GM12878 (cell line): ENCODE measurements at regions not wholly inside any gene's neighbourhood (a gene's known extent, or its start where the extent isn't known, plus 50 kb on each side); places are given as distances from the start of the nearest gene placed in this dataset.

ENCODE experiments used
- ATAC-seq: fragments of 200-7000 bp; cut with Tn5 transposase; 3 replicates; pipeline ENCODE4 v1.9.1; 2020; ENCODE audit warnings: mild to moderate bottlenecking, moderate library complexity
- BruUV-seq: library from RNA; stranded (reverse); fragments of 400-500 nt; replicated peaks from 2 replicates; lab custom pipeline; 2021; lab: Mats Ljungman, UMichigan
- CTCF ChIA-PET: fragments of 300-600 bp; sonication (Branson Sonifier 250); formaldehyde crosslinking; extraction: SDS; loops from one replicate; lab custom pipeline; 2021; ENCODE audit warnings: inconsistent platforms; lab: Yijun Ruan, JAX
- POLR2A ChIA-PET: fragments of 350-600 bp; formaldehyde crosslinking; extraction: SDS; loops from one replicate; lab custom pipeline; 2021; ENCODE audit warnings: inconsistent platforms; lab: Charles Lee
- RAD21 ChIA-PET: fragments of 300-600 bp; sonication (Branson Sonifier 250); formaldehyde crosslinking; loops from one replicate; lab custom pipeline; 2023; ENCODE audit warnings: antibody characterized with exemption; ENCODE audit not compliant: unreplicated experiment; lab: Charles Lee
- SMC1A ChIA-PET: fragments of 300-600 bp; sonication (Branson Sonifier 250); formaldehyde crosslinking; loops from one replicate; lab custom pipeline; 2023; ENCODE audit not compliant: unreplicated experiment, uncharacterized antibody; lab: Charles Lee
- DNase-seq: peaks from one replicate; pipeline ENCODE4 v3.0.0-alpha.2; 2011; ENCODE audit warnings: low read depth, low spot score
- FAIRE-seq: peaks from 3 replicates; lab custom pipeline; 2011; peaks lifted over from hg19 to GRCh38; lab: Jason Lieb, UNC
- H2AFZ ChIP-seq: 2 replicates; pipeline ENCODE4 v1.6.0; 2011; ENCODE audit warnings: low read depth, low read length, control low read depth; ENCODE audit not compliant: control insufficient read depth
- H3K27ac ChIP-seq: 2 replicates; pipeline ENCODE4 v1.5.1; 2011; ENCODE audit warnings: control low read depth; ENCODE audit not compliant: control insufficient read depth, insufficient read depth
- H3K27me3 ChIP-seq, 2 experiments: replicated peaks in 1 of 2; 2 replicates each; pipeline versions ENCODE4 v1.6.0 to v1.6.1; 2011; ENCODE audit warnings: low read length in 1 of 2; ENCODE audit not compliant: control insufficient read depth in 2 of 2, insufficient read depth in 2 of 2
- H3K36me3 ChIP-seq, 2 experiments: 2 replicates each; pipeline ENCODE4 v1.5.1; 2011; ENCODE audit warnings: low read length in 1 of 2; ENCODE audit not compliant: control insufficient read depth in 2 of 2, insufficient read depth in 2 of 2
- H3K4me1 ChIP-seq: 2 replicates; pipeline ENCODE4 v1.6.1; 2011; ENCODE audit warnings: mild to moderate bottlenecking, low read length, moderate library complexity, mixed read lengths; ENCODE audit not compliant: control insufficient read depth, insufficient read depth
- H3K4me2 ChIP-seq: 2 replicates; pipeline ENCODE4 v1.6.0; 2011; ENCODE audit warnings: control low read depth; ENCODE audit not compliant: control insufficient read depth, insufficient read depth
- H3K4me3 ChIP-seq: fragments of 200-600 bp; sonication (generic); 2 replicates; pipeline ENCODE4 v1.5.1; 2016
- H3K79me2 ChIP-seq: 2 replicates; pipeline ENCODE4 v1.6.0; 2011; ENCODE audit warnings: low read length; ENCODE audit not compliant: control insufficient read depth, insufficient read depth
- H3K9ac ChIP-seq: 2 replicates; pipeline ENCODE4 v1.8.0; 2011; ENCODE audit warnings: low read length, control low read depth, mixed read lengths; ENCODE audit not compliant: control insufficient read depth, insufficient read depth
- H3K9me3 ChIP-seq: replicated peaks from 3 replicates; pipeline ENCODE4 v1.5.1; 2011; ENCODE audit warnings: mild to moderate bottlenecking, low read length; ENCODE audit not compliant: control insufficient read depth, insufficient read depth
- H4K20me1 ChIP-seq: 2 replicates; pipeline ENCODE4 v1.6.0; 2011; ENCODE audit not compliant: control insufficient read depth, insufficient read depth
- HCFC1 ChIP-seq: fragments of 150-350 bp; IDR thresholded peaks from 2 replicates; pipeline ENCODE4 v1.6.1; 2014; ENCODE audit warnings: low read length
- POLR2AphosphoS5 ChIP-seq: IDR thresholded peaks from 2 replicates; pipeline ENCODE4 v1.6.1; 2011; ENCODE audit warnings: mild to moderate bottlenecking, low read length, inconsistent platforms
- SMAD1 ChIP-seq: fragments of 450-650 bp; IDR thresholded peaks from 2 replicates; pipeline ENCODE4 v1.6.1; 2018; ENCODE audit warnings: mild to moderate bottlenecking, low read depth; ENCODE audit not compliant: partially characterized antibody
- WGBS: methylation state at CpG from one replicate; pipeline ENCODE4 v1.1.6; 2016; ENCODE audit warnings: low lambda C conversion rate; ENCODE audit not compliant: insufficient replicate concordance, insufficient coverage; ENCODE audit errors: missing lambda C conversion rate; 5-methylcytosine and 5-hydroxymethylcytosine counted together
- in situ Hi-C: fragments of 300-500 bp; cut with MboI; formaldehyde crosslinking; loops from 9 replicates; pipeline ENCODE4 v1.14.3; 2018; ENCODE audit warnings: mixed read lengths
- intact Hi-C: fragments of 100-400 bp; cut with micrococcal nuclease; formaldehyde crosslinking; loops from one replicate; pipeline ENCODE4 v1.14.2; 2022; ENCODE audit not compliant: unreplicated experiment
- TF ChIP-seq, protein P1 (sequence below): fragments of 450-650 bp; IDR thresholded peaks from 2 replicates; pipeline ENCODE4 v1.6.1; 2018; ENCODE audit warnings: mild to moderate bottlenecking, low read depth, moderate library complexity; ENCODE audit not compliant: partially characterized antibody

DNA sequence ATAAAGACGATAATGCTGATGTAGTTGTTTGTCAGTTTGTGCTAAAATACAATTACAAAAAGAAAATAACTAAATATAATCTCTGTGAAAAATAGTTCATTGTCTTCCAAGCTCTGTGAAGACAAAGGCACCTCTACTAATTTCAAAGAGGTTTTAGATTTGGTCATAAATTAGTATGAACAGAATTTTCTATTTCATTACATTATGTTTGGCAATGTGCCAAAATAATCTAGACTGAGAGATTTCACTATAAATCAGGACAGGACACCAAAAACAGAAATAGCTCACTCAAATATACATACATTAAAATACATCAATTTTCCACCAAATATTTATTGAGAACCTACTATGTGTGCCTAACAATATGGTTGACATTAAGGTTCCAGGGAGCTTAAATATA is 264.9 kb upstream of the CCDC54 start:
- DNase-seq = no peak
- H3K4me2 ChIP-seq = no peak overlapping the region
- intact Hi-C loops = no loop called here
- no peaks in the 10 kb centered on the region for H3K27me3 ChIP-seq
- no peaks in the 10 kb centered on the region for H3K79me2 ChIP-seq
- POLR2A ChIA-PET = no interaction called here
- FAIRE-seq = no peak
- H3K27ac ChIP-seq = no peak overlapping the region
- no peak overlapping the region for H2AFZ ChIP-seq
- BruUV-seq = no TSS peak
- WGBS = 0% methylated on average over 1 of the region's 1 CpG
- H3K4me1 ChIP-seq = no peaks in the 10 kb centered on the region
- no peaks in the 10 kb centered on the region for H4K20me1 ChIP-seq
- SMC1A ChIA-PET = no interaction called here
- in situ Hi-C loops = no loop called here
- CTCF ChIA-PET = interaction anchor here (0.7 kb wide), 1 partner anchor 161 kb away, joined by 3 read pairs; no protein-coding TSS in a partner anchor
- H3K36me3 ChIP-seq = no peaks in the 10 kb centered on the region
- RAD21 ChIA-PET = no interaction called here
- no peak overlapping the region for H3K4me3 ChIP-seq
- TF ChIP-seq POLR2AphosphoS5 (no peak), SMAD1 (peak; percentile 61)
- TF ChIP-seq, protein P1, sequence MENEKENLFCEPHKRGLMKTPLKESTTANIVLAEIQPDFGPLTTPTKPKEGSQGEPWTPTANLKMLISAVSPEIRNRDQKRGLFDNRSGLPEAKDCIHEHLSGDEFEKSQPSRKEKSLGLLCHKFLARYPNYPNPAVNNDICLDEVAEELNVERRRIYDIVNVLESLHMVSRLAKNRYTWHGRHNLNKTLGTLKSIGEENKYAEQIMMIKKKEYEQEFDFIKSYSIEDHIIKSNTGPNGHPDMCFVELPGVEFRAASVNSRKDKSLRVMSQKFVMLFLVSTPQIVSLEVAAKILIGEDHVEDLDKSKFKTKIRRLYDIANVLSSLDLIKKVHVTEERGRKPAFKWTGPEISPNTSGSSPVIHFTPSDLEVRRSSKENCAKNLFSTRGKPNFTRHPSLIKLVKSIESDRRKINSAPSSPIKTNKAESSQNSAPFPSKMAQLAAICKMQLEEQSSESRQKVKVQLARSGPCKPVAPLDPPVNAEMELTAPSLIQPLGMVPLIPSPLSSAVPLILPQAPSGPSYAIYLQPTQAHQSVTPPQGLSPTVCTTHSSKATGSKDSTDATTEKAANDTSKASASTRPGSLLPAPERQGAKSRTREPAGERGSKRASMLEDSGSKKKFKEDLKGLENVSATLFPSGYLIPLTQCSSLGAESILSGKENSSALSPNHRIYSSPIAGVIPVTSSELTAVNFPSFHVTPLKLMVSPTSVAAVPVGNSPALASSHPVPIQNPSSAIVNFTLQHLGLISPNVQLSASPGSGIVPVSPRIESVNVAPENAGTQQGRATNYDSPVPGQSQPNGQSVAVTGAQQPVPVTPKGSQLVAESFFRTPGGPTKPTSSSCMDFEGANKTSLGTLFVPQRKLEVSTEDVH = no peak
- TF ChIP-seq, all 136 proteins: peak for 1
- no peak overlapping the region for H3K9ac ChIP-seq
- no peak for ATAC-seq
- no peaks in the 10 kb centered on the region for H3K9me3 ChIP-seq

DNA sequence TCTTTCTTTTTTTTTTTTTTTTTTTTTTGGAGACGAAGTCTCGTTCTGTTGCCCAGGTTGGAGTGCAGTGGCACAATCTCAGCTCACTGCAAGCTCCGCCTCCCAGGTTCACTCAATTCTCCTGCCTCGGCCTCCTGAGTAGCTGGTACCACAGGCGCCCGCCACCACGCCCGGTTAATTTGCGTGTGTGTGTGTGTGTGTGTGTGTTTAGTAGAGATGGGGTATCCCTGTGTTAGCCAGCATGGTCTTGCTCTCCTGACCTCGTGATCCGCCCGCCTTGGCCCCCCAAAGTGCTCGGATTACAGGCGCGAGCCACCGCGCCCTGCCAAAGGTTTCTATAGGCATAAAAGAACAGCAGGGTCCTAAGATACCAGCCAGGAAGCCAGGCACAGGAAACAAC is 261.0 kb upstream of the CCDC54 start:
- DNase-seq = no peak
- Histone ChIP-seq H3K9ac (no peak overlapping the region), H4K20me1 (no peaks in the 10 kb centered on the region), H3K36me3 (no peaks in the 10 kb centered on the region), H3K4me1 (no peaks in the 10 kb centered on the region), H3K79me2 (no peaks in the 10 kb centered on the region), H3K27ac (no peak overlapping the region), H3K27me3 (no peaks in the 10 kb centered on the region), H2AFZ (no peak overlapping the region), H3K9me3 (no peaks in the 10 kb centered on the region), H3K4me3 (no peak overlapping the region), H3K4me2 (no peak overlapping the region)
- no peak for ATAC-seq
- SMC1A ChIA-PET = no interaction called here
- RAD21 ChIA-PET = no interaction called here
- no TSS peak for BruUV-seq
- intact Hi-C loops = no loop called here
- in situ Hi-C loops = no loop called here
- POLR2A ChIA-PET = no interaction called here
- WGBS = 56% methylated on average over 12 of the region's 17 CpGs
- no peak for FAIRE-seq
- CTCF ChIA-PET = no interaction called here
- TF ChIP-seq HCFC1 = no peak
- TF ChIP-seq, all 136 proteins: peak for 0
